Tibial nerve (tissue), 3 donors: ENCODE measurements at regions not wholly inside any gene's neighbourhood (a gene's known extent, or its start where the extent isn't known, plus 50 kb on each side); places are given as distances from the start of the nearest gene placed in this dataset.

ENCODE experiments used
- CTCF ChIP-seq, 5 experiments: fragments of 200-600 bp in 3 of 5; fragments of 450-650 bp in 2 of 5; sonication (generic) in 3 of 5; IDR thresholded peaks; one replicate each; pipeline ENCODE4 v1.5.1; 2016 to 2019; ENCODE audit warnings: antibody characterized with exemption in 5 of 5, mild to moderate bottlenecking in 3 of 5, moderate library complexity in 2 of 5
- POLR2A ChIP-seq, 2 donors: fragments of 450-650 bp; IDR thresholded peaks; one replicate each; pipeline ENCODE4 v1.6.1; 2017; ENCODE audit warnings: antibody characterized with exemption in 2 of 2, mild to moderate bottlenecking in 2 of 2, moderate library complexity in 2 of 2

- no peak for TF ChIP-seq CTCF (IDR thresholded peaks at IDR 0.05)
- no peak for TF ChIP-seq POLR2A (IDR thresholded peaks at IDR 0.05)
Observed at GRCh38 chr11:25613865-25614264, 718.1 kb upstream of the ANO3 start.
